Gastroesophageal sphincter (tissue), 3 donors: ENCODE measurements at regions not wholly inside any gene's neighbourhood (a gene's known extent, or its start where the extent isn't known, plus 50 kb on each side); places are given as distances from the start of the nearest gene placed in this dataset.

Experiments used
- EP300 ChIP-seq: sonication (generic); formaldehyde crosslinking; IDR thresholded peaks from one replicate; pipeline ENCODE4 v1.6.1; 2017; ENCODE audit warnings: antibody characterized with exemption, mild to moderate bottlenecking
- POLR2A ChIP-seq, 2 donors: fragments of 450-650 bp; IDR thresholded peaks; one replicate each; pipeline ENCODE4 v1.6.1; 2017; ENCODE audit warnings: antibody characterized with exemption in 2 of 2, mild to moderate bottlenecking in 2 of 2, moderate library complexity in 1 of 2
- TF ChIP-seq, protein P1 (sequence below), 4 experiments: fragments of 200-600 bp in 2 of 4; fragments of 450-650 bp in 2 of 4; sonication (generic) in 1 of 4; IDR thresholded peaks; one replicate each; pipeline ENCODE4 v1.5.1; 2017 to 2019; ENCODE audit warnings: antibody characterized with exemption in 4 of 4, mild to moderate bottlenecking in 2 of 4, moderate library complexity in 2 of 4

- TF ChIP-seq, protein P1, sequence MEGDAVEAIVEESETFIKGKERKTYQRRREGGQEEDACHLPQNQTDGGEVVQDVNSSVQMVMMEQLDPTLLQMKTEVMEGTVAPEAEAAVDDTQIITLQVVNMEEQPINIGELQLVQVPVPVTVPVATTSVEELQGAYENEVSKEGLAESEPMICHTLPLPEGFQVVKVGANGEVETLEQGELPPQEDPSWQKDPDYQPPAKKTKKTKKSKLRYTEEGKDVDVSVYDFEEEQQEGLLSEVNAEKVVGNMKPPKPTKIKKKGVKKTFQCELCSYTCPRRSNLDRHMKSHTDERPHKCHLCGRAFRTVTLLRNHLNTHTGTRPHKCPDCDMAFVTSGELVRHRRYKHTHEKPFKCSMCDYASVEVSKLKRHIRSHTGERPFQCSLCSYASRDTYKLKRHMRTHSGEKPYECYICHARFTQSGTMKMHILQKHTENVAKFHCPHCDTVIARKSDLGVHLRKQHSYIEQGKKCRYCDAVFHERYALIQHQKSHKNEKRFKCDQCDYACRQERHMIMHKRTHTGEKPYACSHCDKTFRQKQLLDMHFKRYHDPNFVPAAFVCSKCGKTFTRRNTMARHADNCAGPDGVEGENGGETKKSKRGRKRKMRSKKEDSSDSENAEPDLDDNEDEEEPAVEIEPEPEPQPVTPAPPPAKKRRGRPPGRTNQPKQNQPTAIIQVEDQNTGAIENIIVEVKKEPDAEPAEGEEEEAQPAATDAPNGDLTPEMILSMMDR (IDR thresholded peaks at IDR 0.05) = no peak
- TF ChIP-seq EP300 = no peak
- TF ChIP-seq POLR2A (IDR thresholded peaks at IDR 0.05) = no peak
Observed at GRCh38 chr5:29878599-29878998, 1314.9 kb upstream of the CDH6 start.
